GM20431 (cell line): ENCODE measurements at regions not wholly inside any gene's neighbourhood (a gene's known extent, or its start where the extent isn't known, plus 50 kb on each side); places are given as distances from the start of the nearest gene placed in this dataset.
"Not testable (repeated sequence)": the region's sequence is repeated elsewhere in the genome, so short reads cannot be mapped to it uniquely, and the experiment has no call there.

Source experiments
- in situ Hi-C: fragments of 300-500 bp; cut with MseI, MboI; formaldehyde crosslinking; loops from one replicate; pipeline ENCODE4 v1.15.0; 2020; ENCODE audit warnings: low sequenced_read_pairs; ENCODE audit not compliant: unreplicated experiment

DNA sequence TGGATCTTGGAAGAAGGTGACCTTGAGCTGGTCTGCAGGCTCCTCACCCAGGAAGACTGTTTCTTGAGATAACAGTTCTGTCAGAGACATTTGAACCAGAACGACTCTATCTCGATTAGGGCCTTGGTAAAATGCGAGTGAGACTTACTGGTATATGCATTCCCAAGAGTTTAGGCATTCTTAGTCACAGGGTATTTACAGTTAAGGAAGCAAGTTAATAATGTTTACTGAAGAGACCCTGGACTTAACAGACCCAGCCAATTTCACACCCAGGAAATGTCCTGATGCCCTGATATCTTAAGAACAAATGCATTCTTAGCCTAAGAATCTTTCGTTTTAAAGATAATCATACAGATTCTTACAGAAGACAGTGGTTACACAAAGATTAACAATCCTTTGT, 1867.2 kb upstream of the C9orf72 start:
- in situ Hi-C loops = no loop called here

DNA sequence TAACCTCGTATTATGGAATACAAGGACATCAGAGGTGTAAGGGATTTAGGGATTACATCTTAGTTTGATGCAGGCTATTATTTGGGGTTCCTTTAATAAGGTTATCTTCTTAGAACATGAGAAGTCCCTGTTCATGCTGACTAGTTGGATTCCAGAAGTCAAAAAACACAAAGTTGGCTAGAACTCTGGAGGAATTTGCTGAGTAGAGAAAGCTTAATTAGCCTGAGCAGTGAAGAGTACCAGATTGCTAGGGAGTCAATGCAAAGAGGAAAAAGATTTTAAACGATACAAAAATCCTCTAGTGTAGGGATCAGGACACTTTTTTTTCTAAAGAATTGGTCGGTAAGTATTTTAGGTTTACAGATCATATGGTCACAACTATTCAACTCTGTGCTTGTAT, 1872.5 kb upstream of the C9orf72 start:
- in situ Hi-C loops = no loop called here

DNA sequence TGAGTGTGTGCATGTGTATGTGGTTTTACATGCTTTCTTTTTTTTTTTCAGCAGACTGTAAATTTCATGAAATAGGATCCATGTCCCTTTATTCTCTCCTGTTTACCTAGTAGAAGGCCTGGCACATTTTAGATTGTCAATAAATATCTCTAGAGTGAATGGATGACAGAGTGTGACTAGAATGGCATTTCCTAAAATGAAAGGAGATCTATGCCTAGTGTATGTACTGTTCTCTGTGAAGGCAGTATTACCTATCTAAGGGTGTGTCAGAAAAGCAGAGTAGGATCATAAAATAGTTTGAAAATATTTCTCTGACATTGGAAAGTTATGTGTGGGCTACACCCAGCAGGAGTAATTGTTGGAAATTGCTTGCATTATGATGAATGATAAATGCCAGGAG, 1876.0 kb upstream of the C9orf72 start:
- in situ Hi-C loops = no loop called here

DNA sequence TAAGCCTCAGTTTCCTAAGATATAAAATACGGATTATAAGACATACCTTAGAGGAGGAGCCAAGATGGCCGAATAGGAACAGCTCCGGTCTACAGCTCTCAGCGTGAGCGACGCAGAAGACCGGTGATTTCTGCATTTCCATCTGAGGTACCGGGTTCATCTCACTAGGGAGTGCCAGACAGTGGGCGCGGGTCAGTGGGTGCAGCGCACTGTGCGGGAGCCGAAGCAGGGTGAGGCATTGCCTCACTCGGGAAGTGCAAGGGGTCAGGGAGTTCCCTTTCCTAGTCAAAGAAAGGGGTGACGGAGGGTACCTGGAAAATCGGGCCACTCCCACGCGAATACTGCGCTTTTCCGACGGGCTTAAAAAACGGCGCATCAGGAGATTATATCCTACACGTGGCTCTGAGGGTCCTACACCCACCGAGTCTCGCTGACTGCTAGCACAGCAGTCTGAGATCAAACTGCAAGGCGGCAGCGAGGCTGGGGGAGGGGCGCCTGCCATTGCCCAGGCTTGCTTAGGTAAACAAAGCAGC, 1877.1 kb upstream of the C9orf72 start:
- in situ Hi-C loops = not testable (repeated sequence)

DNA sequence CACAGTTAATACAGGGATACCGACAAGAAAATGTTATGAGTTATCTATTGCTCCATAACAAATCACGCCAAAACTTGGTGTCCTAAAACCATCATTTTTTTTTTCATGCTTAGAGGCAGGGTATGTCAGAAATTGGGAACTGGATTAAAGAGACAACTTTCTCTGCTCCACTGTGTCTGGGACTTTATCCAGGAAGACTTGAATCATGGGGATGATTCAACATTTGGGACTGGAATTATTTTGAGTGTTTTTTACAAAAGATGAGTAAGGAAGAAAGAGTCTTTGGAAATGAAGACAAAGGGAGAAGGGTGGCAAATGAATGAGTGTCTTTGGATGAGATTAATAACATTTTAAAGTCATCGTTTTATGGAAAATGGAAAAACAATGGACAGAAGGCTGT, 1883.7 kb upstream of the C9orf72 start:
- in situ Hi-C loops = no loop called here

DNA sequence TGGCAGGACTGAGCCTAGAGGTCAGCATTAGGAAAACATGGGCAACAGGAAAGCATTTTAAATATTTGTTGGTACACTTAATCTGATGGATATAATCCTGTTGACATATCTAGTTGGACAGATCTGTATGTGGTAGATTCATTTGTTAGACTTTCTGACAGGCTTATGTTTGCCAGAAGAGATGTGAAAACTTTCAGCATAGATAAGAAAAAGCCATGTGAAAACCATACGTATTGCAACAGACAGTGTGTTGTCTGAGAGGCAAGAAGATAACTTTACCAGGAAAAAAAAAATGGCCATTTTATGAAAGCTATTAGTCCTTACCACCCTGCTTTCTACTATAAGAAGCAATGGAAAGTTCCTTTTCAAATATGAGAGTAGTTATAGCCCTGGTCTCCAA, 1902.2 kb upstream of the C9orf72 start:
- in situ Hi-C loops = no loop called here

DNA sequence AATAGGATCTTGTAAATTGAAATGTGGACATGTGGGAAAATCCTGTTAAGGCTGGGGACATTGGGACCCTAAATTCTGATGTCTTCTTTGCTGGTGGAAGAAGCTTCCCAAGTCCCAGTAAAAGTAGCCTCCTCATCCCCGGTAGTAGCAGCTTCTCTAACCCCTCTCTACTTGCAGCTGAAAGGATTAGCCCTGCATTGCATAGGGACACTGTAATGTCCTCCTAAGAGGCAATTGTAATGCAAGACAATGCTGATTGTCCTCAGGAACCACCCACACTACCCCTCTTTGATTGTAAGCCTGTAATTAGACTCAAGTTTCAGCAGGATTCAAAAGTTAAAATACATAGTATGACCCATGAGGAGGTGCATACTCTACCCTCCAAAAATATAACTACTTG, 1938.4 kb upstream of the C9orf72 start:
- in situ Hi-C loops = no loop called here

DNA sequence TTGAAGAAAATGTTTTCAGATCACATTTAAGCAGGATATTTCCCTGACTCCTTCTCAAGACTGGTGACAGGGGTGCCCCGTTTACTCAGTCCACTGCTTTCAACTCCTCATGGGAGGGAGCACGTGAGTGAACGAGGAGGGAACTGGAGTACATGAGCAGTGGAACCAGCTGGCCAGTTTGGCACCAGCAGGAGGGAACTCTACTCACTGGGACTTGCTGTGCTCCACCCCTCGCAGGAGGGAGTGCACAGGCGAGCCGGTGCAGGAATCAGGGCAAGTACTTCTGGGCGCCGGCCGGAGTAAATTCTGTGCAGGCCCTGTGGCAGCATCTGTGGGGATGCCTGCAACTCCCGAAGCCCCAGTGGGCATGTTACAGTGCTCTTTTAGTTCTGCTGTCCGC, 1941.1 kb upstream of the C9orf72 start:
- in situ Hi-C loops = no loop called here

DNA sequence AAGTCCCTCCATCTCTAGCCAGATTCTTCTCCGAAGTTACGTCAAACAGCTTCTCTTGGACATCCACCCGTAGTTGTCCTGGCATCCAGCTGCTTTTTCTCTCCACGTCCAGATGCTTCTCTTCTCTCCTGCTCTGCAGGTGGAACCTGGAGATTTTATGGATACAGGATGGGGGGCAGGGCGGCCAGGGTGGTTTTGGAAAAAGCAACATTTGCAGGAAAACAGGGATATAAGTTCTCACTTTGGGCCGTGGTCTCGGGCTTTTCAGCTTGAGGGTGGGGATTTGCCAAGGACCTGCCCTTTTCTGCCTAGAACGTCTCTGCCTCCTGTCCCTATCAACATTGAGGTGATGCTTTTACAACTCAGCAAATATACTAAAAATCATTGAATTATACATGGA, 1941.6 kb upstream of the C9orf72 start:
- in situ Hi-C loops = no loop called here

DNA sequence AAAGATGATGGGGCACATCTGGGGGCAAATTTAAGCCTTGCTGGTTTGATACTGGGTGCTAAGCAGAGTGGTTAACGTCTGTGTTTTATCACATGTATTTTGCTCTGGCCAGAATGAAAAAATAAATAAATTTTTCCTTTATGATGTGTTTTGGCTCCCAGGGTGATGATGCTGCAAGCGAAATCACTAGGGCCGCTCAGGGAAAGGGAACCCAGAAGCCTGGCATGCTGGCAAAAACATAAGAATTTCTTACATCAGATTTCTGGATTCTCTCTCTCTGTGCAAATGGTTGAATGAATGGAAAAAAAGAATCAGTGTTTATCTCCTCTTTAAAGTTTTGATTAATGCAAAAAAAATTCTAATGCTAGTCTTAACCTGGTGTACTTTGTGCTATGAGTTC, 1975.2 kb upstream of the C9orf72 start:
- in situ Hi-C loops = no loop called here

DNA sequence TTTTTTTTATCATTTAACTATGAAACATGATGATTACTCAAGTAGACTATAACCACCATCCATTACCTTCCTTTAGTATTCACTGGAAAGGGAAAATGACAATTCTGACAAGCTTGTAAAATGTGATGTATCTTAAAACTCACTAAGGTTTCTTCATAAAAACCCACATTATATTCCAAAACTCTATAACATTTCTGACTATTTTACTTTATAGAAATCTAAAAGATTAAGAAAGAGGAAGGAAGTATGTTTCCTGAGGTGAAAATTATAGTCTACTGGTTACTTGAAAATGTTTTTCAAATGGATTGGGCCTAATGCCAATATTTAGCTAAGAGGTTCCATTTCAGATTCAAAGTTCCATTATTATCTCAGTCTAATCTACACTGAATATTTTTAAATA, 1982.2 kb upstream of the C9orf72 start:
- in situ Hi-C loops = no loop called here

DNA sequence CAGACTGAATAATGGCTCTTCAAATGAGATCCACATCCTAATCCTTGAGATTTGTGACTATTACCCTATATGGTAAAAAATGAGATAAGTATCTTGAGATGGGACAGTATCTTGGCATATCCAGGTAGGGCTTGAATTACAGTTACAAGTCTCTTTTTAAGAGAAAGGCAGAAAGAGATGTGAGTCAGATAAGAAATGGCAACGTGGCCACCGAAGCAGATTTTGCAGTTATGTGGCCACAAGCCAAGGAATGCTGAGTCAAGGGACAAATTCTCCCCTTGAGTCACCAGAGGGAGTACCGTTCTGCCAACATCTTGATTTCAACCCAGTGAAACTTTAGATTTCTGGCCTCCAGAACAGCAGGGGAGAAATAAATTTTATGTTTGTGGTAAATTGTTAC, 1983.0 kb upstream of the C9orf72 start:
- in situ Hi-C loops = no loop called here

DNA sequence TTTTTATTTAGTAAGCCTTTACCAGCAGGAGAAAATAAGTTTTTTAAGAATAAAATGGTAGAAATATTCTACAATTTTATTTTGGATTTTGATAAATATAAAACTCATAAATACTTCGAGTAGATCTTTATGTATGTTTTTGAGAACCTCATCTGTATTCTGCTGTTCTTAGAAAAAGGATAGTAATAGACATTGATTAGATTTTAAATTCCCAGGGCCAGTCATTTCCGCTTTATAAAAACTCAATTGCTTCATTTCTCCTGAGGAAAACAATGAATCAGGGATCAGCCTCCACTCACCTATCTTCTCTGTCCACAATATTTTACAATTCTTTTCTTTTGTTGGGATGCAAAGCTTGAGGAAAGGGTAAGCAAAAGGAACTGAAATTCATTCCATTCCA, 1983.5 kb upstream of the C9orf72 start:
- in situ Hi-C loops = no loop called here

DNA sequence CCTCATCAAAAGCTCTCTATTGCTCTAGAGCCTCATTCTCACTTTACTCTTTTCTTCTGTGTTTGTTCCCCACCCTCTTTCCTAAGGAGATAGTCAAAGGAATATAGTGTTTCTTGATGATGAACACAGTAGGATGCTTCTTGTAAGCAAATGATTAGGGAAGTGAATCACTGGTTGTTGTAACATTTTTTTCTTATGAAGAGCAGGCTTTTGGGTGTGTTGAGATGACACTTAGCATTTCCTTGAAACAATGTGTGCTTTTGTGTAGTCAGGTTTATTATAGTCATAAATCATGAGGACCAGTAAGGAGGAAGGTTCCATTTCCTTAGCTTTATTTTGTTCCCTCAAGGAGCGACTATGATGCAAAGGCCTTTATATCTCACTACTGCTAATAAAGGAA, 1991.3 kb upstream of the C9orf72 start:
- in situ Hi-C loops = no loop called here

DNA sequence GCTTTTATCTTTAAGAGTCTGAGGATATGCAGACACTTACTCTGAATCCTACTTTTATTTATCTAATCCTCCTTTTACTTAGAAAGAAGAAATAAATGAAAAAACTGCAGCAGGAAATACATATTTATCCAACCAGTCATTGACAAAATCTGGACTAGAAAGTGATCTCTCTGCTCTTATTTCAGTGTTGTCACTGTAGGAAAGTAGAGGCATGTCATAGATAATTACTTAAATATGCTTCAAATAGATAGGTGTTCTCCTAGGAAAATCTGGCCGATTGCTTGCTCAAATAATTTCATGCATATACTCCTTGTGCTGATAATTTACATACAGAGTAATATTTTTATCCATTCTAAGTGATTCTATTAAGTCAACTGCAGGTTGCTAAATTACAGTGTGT, 2001.9 kb upstream of the C9orf72 start:
- in situ Hi-C loops = no loop called here

DNA sequence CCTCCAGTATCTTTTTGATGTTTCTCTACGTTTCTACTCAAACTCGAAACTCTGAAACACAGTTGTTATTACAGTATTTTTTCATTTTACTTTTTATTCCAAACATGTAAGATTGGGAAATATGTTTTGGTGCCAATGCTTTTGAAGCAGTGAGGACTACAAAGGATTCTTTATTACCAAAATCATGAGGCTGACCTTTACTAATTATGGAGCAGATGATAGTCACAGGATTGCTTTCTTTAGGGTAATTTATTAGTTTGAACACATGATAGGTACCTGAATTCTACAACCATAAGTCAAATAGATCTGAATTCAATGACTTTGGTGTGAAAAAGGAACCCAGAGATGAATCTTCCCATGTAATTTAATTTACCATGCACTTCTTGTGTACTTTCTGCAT, 2015.1 kb upstream of the C9orf72 start:
- in situ Hi-C loops = no loop called here

DNA sequence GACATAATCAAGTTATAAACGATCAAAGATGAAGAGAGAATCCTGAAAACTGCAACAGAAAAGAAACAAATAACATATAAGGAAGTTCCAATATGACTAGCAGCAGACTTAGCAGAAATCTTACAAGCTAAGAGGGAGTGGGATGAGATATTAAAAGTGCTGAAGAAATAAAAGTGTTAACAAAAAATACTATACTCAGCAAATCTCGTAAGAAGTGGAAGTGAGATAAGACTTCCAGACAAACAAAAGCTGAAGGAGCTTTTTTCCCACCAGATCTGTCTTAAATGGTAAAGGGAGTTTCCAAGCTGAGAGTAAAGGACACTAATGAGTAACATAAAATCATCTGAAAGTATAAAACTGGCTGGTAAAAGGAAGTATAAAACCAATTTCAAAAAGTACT, 2036.0 kb upstream of the C9orf72 start:
- in situ Hi-C loops = no loop called here

DNA sequence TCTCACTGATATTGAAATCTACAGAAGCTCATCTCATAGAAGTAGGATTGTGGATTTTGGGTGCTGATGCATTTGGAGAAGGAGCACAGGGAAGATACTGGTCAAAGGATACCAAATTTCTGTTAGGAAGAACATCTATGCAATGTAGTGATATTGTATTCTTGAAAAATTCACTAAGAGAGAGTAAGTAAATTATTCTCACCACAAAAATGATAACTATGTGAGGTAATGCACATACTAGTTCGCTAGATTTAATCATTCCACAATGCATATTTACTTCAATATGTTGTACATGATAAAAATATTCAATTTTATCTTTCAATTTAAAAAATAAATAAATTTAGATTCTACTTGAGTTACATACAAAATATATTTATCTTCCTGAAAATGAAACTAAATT, 2040.5 kb upstream of the C9orf72 start:
- in situ Hi-C loops = no loop called here

DNA sequence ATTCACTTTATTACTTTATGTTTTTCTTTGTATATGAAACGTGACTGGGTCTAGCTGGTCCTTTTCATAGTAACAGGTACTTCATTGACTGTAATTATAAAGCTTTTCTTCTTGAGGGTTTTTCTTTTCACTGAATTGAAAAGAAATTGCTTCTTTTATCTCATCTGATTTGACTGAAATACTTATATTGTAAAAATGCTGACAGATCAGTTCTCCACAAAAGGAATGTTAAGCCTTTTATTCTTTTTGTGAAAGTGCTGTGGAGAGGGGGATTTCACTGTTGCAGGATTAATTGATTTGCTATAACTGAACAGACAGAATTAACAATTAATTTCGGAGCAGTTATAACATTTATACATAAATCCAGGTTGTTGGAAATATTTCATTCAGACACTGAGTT, 2043.6 kb upstream of the C9orf72 start:
- in situ Hi-C loops = no loop called here

DNA sequence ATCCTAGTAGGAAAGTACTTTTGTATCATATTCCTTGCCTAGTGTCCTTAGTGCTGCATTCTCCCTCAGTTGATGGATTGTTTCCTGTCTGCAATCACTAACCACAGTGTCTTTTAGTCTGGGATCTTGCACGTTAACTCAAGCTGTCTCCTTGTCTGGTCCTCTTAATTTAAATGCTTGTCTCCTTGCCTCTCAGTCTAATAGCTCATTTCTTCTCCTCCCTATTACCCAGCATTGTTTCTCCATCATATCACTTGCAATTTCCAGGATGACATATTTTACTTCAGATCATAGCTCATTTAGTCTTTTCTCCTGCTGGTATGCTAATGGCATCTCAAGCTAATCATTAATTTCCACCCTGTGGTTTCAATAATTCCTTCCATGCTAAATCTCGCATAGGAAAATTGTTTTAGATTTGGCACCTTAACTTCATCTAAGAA, 2052.0 kb upstream of the C9orf72 start:
- in situ Hi-C loops = no loop called here

DNA sequence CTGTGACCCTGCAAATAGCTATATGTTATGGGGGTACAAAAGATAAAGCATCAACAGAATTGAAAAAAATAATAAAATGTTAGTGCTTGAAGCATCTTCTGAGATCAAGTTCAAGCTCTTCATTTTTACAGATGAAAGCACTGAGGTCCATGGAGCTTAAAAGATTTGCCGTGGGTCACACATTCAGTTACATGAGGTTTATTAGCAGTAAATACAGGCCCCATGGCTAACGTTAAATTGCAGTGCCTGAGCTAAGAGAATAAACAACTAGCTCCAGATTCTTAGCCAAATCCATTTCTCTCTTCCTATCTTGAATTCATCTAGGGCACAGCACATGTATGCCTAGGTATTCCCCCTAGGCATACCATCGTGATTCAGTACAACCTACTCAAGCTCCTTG, 2052.7 kb upstream of the C9orf72 start:
- in situ Hi-C loops = no loop called here

DNA sequence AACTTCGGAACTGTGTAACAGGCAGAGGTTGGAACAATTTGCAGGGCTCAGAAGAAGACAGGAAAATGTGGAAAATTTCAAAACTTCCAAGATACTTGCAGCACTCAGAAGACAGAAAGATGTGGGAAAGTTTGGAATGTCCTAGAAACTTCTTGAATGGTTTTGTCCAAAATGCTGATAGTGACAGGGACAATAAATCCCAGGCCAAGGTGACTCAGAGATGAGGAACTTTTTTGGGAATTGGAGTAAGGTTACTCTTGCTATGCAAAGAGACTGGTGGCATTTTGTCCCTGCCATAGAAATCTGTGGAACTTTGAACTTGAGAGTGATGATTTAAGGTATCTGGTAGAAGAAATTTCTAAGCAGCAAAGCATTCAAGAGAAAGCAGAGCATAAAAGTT, 2055.6 kb upstream of the C9orf72 start:
- in situ Hi-C loops = not testable (repeated sequence)
